ENCODE measurements at regions not wholly inside any gene's neighbourhood (a gene's known extent, or its start where the extent isn't known, plus 50 kb on each side); places are given as distances from the start of the nearest gene placed in this dataset.

DNA sequence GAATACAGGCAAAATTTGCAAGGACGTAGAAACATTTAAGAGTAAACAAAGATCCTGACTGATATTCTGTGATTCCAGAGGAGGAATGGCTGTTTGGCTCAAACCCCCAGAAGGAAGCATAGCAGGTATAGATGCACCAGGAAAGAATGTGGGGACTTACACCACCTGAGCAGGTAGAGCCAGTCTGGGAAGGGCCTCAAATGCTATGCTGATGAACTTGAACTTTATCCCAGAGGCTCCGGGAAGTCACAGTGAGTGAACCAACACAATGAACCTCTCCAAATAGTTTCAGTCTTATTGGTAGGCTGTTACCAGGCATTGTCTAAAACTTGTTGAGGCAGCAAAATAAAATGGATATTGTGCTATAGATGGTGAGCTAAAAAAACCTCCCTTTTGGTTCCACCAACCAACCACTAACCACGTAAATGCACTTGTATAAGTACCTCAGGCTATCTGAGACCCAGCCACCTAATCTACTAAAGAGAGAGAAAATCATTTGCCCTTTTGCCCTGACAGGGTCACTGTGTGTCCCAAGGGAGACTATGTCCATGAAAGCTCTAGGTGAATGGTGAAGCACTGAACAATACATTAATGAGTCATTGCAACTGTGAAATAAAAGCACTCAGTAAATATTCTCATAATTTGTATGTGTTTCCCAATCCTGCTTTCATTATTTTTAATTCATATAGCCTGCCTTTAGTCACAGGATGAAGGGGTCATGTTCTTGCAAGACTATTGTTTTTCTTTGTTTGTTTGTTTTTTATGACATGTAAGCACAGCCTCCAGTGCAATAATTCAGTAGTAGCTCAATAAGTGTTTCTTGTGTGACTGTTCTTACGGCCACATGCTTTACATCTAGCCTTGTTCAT, 911.6 kb downstream of the EPHA4 start:
- TF ChIP-seq, protein P1, sequence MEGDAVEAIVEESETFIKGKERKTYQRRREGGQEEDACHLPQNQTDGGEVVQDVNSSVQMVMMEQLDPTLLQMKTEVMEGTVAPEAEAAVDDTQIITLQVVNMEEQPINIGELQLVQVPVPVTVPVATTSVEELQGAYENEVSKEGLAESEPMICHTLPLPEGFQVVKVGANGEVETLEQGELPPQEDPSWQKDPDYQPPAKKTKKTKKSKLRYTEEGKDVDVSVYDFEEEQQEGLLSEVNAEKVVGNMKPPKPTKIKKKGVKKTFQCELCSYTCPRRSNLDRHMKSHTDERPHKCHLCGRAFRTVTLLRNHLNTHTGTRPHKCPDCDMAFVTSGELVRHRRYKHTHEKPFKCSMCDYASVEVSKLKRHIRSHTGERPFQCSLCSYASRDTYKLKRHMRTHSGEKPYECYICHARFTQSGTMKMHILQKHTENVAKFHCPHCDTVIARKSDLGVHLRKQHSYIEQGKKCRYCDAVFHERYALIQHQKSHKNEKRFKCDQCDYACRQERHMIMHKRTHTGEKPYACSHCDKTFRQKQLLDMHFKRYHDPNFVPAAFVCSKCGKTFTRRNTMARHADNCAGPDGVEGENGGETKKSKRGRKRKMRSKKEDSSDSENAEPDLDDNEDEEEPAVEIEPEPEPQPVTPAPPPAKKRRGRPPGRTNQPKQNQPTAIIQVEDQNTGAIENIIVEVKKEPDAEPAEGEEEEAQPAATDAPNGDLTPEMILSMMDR (IDR thresholded peaks at IDR 0.05; ENCODE audit: control extremely low read depth, extremely low read depth, low read depth, missing control alignments), result no peak
- DNase-seq (ENCODE audit: extremely low spot score), result no peak
- CTCF ChIA-PET, result no interaction called here
- POLR2A ChIA-PET, result no interaction called here

DNA sequence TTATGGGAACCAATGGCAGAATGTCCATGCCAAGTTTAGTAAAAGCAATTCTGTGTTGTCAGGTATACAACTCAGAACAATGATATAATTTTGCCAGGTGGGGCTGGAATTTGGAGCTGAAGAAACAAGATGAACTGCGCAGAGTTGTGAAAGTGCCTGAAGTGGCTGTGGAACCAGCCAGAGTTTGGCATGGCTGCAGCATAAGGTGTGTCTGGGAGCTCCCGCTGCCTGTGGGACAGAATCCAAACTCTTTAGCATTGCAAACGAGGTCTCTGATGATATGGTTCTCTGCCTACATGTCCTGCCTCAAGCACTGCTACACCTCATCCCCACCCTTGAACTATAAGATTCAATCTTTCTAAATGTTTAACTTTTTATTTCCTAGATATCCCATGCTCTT, 909.7 kb downstream of the EPHA4 start:
- POLR2A ChIA-PET, result no interaction called here
- no peak for DNase-seq (ENCODE audit: extremely low spot score)
- CTCF ChIA-PET, result no interaction called here
- TF ChIP-seq, protein P1 (IDR thresholded peaks at IDR 0.05; ENCODE audit: control extremely low read depth, extremely low read depth, low read depth, missing control alignments), result no peak

DNA sequence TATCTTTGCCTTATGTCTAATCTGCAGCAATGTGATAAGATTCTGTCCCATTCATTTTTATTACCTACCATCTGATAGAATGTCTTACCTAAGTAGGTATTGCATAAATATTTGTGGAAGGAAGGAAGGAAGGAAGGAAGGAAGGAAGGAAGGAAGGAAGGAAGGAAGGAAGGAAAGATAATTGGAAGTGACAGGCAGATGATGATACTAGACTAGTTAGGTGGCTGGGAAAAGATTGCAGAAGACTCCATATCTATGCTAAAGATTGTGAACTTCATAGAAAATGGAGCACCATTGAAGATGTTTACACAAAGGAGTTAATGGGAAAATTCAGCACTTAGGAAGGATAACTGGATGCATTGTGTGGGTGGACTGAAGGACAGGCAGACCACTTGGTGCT, 909.0 kb downstream of the EPHA4 start:
- DNase-seq (ENCODE audit: extremely low spot score), result no peak
- TF ChIP-seq, protein P1 (IDR thresholded peaks at IDR 0.05; ENCODE audit: control extremely low read depth, extremely low read depth, low read depth, missing control alignments), result no peak
- POLR2A ChIA-PET, result no interaction called here
- CTCF ChIA-PET, result no interaction called here

DNA sequence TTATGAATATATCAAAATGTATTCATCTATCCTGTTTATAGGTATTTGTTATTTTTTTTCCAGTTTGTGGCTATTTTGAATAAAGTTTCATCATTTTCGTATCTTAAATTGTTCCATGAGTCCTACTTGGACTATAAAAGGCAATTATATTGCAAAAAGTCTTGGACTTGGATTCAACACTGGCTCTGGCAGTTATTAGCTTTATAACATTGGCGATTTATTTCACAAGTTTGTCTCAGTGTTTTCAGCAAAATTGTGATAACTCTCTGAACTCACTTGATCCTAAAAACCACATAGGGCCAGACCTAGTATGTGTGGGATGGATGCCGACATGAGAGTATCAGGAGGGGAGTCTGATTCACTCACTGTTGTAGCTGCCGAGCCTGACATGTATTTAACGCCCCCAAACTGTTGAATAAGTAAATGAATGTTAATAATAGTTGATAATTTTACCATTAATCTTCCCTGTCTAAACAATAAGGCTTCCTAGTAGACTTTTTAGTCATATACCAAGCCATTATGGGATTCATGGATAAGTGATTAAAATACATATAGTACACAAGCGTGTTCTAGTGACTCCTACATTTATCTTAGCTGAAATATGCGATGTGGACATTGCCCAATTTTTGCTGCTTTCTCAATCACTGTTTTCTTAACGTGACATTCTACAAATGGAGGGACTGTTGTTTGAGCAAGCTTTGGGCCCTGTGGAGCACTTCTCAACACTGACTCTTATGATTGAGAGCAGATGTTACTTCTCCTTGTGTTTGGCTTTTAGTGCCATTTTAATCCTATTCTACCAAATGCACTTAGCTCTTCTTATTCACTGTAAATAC, 907.6 kb downstream of the EPHA4 start:
- DNase-seq (ENCODE audit: extremely low spot score), result no peak
- TF ChIP-seq, protein P1 (IDR thresholded peaks at IDR 0.05; ENCODE audit: control extremely low read depth, extremely low read depth, low read depth, missing control alignments), result no peak
- CTCF ChIA-PET, result interaction anchor here (0.9 kb wide), 1 partner anchor 11 kb away, joined by 3 read pairs; no protein-coding TSS in a partner anchor
- POLR2A ChIA-PET, result no interaction called here

DNA sequence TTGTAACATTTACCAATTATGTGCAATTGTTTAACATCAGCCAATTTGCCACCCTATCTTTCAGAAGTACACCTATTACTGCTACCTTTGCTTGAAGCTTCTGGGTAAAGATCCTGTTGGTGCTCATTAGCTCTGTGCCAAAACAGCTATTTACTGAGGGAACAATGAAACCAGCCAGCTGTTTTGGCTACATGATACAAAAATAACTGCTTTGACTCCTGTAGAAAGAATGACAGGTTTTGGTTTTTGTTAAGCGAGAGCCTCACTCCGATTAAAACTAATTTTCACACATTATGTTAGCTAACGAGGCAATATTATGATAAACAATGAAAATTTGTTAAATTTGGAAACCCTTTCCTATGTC, 907.0 kb downstream of the EPHA4 start:
- ChIA-PET POLR2A (no interaction called here), CTCF (interaction anchor here (0.9 kb wide), 1 partner anchor 11 kb away, joined by 3 read pairs; no protein-coding TSS in a partner anchor)
- TF ChIP-seq, protein P1 (IDR thresholded peaks at IDR 0.05; ENCODE audit: control extremely low read depth, extremely low read depth, low read depth, missing control alignments), result no peak
- DNase-seq (ENCODE audit: extremely low spot score), result no peak

DNA sequence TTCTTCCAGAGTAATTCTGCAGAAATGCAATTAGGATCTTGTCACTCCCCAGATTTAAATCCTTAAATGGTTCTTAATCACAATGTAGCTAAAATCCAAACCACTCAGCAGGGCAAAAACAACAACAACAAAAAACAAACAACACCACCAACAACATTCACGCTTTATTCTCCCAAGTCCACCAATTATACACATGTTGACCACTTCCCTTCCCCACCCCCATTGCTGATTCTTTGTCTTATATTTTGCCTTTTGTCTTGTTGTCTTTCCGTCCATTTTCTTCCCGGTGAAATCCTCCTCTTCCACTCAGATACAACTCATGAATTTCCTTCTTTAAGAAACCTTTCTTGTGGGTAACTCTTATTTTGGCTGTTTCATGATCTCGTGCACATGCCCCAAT, 902.8 kb downstream of the EPHA4 start:
- POLR2A ChIA-PET, result no interaction called here

More for the DNA sequence above, 902.8 kb downstream of the EPHA4 start:
- no peak for DNase-seq (ENCODE audit: extremely low spot score)
- CTCF ChIA-PET, result interaction anchor here (0.9 kb wide), 1 partner anchor 8 kb away, joined by 3 read pairs; no protein-coding TSS in a partner anchor
- TF ChIP-seq, protein P1 (IDR thresholded peaks at IDR 0.05; ENCODE audit: control extremely low read depth, extremely low read depth, low read depth, missing control alignments), result no peak

All from GM10248 (cell line).